GM19043 (cell line): ENCODE measurements at regions not wholly inside any gene's neighbourhood (a gene's known extent, or its start where the extent isn't known, plus 50 kb on each side); places are given as distances from the start of the nearest gene placed in this dataset.
"Not testable (repeated sequence)": the region's sequence is repeated elsewhere in the genome, so short reads cannot be mapped to it uniquely, and the experiment has no call there.

ENCODE experiments used
- ATAC-seq: cut with Tn5 transposase; IDR thresholded peaks from one replicate; pipeline ENCODE4 v1.9.1; 2021; ENCODE audit warnings: low read depth; ENCODE audit not compliant: unreplicated experiment

- no peak for ATAC-seq
Observed at GRCh38 chr1:41994195-41994894, 75.6 kb upstream of the HIVEP3 start.

- ATAC-seq = no peak
Observed at GRCh38 chr1:41983451-41983850, 64.7 kb upstream of the HIVEP3 start.

- ATAC-seq = no peak
Observed at GRCh38 chr1:41981796-41982195, 63.1 kb upstream of the HIVEP3 start.

- ATAC-seq = no peak
Observed at GRCh38 chr1:41980827-41981653, 62.3 kb upstream of the HIVEP3 start.

- ATAC-seq = no peak
Observed at GRCh38 chr1:41978986-41979385, 60.3 kb upstream of the HIVEP3 start.

GRCh38 chr1:41977326-41977725, 58.6 kb upstream of the HIVEP3 start:
- no peak for ATAC-seq

- ATAC-seq = no peak
Observed at GRCh38 chr1:41976671-41977070, 57.9 kb upstream of the HIVEP3 start.

GRCh38 chr1:41975850-41976569, 57.3 kb upstream of the HIVEP3 start:
- ATAC-seq = no peak

- ATAC-seq = no peak
Observed at GRCh38 chr1:41975121-41975520, 56.4 kb upstream of the HIVEP3 start.

GRCh38 chr1:41968557-41968956, 49.8 kb upstream of the HIVEP3 start:
- not testable (repeated sequence) for ATAC-seq
